WTC11 (cell line): ENCODE measurements at regions not wholly inside any gene's neighbourhood (a gene's known extent, or its start where the extent isn't known, plus 50 kb on each side); places are given as distances from the start of the nearest gene placed in this dataset.

Source experiments
- ATAC-seq: fragments of 200-7000 bp; cut with Tn5 transposase; 2 replicates; pipeline ENCODE4 v1.10.0; 2021; ENCODE audit warnings: mild to moderate bottlenecking, moderate library complexity
- CTCF ChIA-PET: fragments of 300-600 bp; sonication (Branson Sonifier 250); formaldehyde crosslinking; loops from one replicate; lab custom pipeline; 2021; ENCODE audit warnings: antibody characterized with exemption; lab: Charles Lee
- POLR2A ChIA-PET: fragments of 350-600 bp; sonication (Branson Sonifier 250); formaldehyde crosslinking; loops from one replicate; lab custom pipeline; 2021; ENCODE audit warnings: antibody characterized with exemption; lab: Charles Lee
- DNase-seq: peaks from one replicate; pipeline ENCODE4 v3.0.0; 2021; ENCODE audit warnings: low spot score
- H3K27ac Mint-ChIP-seq: 2 replicates; pipeline ENCODE4 v1.8.0; 2021; ENCODE audit warnings: mixed read lengths
- H3K27me3 Mint-ChIP-seq: 2 replicates; pipeline ENCODE4 v1.8.0; 2021; ENCODE audit warnings: low read depth, mild to moderate bottlenecking, moderate library complexity, mixed read lengths
- H3K36me3 Mint-ChIP-seq: 2 replicates; pipeline ENCODE4 v1.8.0; 2021; ENCODE audit warnings: mixed read lengths
- H3K4me1 Mint-ChIP-seq: 2 replicates; pipeline ENCODE4 v1.8.0; 2022; ENCODE audit warnings: mixed read lengths
- H3K4me3 Mint-ChIP-seq: 2 replicates; pipeline ENCODE4 v1.8.0; 2021; ENCODE audit warnings: mild to moderate bottlenecking, moderate library complexity, mixed read lengths
- H3K9me3 Mint-ChIP-seq: 2 replicates; pipeline ENCODE4 v1.8.0; 2021; ENCODE audit warnings: mixed read lengths
- AR ChIP-seq: fragments of 250-450 bp; sonication (Bioruptor Pico); IDR thresholded peaks from 2 replicates; pipeline ENCODE4 v1.9.0; 2021; ENCODE audit warnings: mild to moderate bottlenecking
- CREB1 ChIP-seq: sonication (generic); formaldehyde crosslinking; IDR thresholded peaks from 2 replicates; pipeline ENCODE4 v1.8.0; 2023; ENCODE audit warnings: mild to moderate bottlenecking, missing genetic modification reagents
- ELF4 ChIP-seq: sonication (generic); formaldehyde crosslinking; IDR thresholded peaks from 2 replicates; pipeline ENCODE4 v1.8.1; 2022; ENCODE audit warnings: low read depth, mild to moderate bottlenecking, moderate library complexity, missing genetic modification reagents
- FOXJ3 ChIP-seq: sonication (generic); formaldehyde crosslinking; IDR thresholded peaks from 2 replicates; pipeline ENCODE4 v1.9.0; 2021; ENCODE audit warnings: missing genetic modification reagents, mild to moderate bottlenecking, borderline replicate concordance
- FOXK1 ChIP-seq: sonication (generic); formaldehyde crosslinking; IDR thresholded peaks from 2 replicates; pipeline ENCODE4 v1.8.0; 2022; ENCODE audit warnings: mild to moderate bottlenecking, moderate library complexity, missing genetic modification reagents
- NR1H2 ChIP-seq: sonication (generic); formaldehyde crosslinking; IDR thresholded peaks from 2 replicates; pipeline ENCODE4 v1.9.0; 2021; ENCODE audit warnings: mild to moderate bottlenecking, moderate library complexity, missing genetic modification reagents
- NR3C1 ChIP-seq: sonication (generic); formaldehyde crosslinking; conservative IDR thresholded peaks from 2 replicates; pipeline ENCODE4 v1.8.1; 2023; ENCODE audit warnings: low read depth, mild to moderate bottlenecking, missing genetic modification reagents
- PRDM15 ChIP-seq: sonication (generic); formaldehyde crosslinking; IDR thresholded peaks from 2 replicates; pipeline ENCODE4 v1.8.0; 2022; ENCODE audit warnings: missing genetic modification reagents
- RELA ChIP-seq: sonication (generic); formaldehyde crosslinking; IDR thresholded peaks from 2 replicates; pipeline ENCODE4 v1.8.1; 2022; ENCODE audit warnings: missing genetic modification reagents, mild to moderate bottlenecking, borderline replicate concordance
- SMAD3 ChIP-seq: sonication (generic); formaldehyde crosslinking; IDR thresholded peaks from 2 replicates; pipeline ENCODE4 v1.8.0; 2022; ENCODE audit warnings: missing genetic modification reagents, mild to moderate bottlenecking, borderline replicate concordance
- SP1 ChIP-seq: sonication (generic); formaldehyde crosslinking; conservative IDR thresholded peaks from 2 replicates; pipeline ENCODE4 v1.8.1; 2022; ENCODE audit warnings: missing genetic modification reagents
- TCF7 ChIP-seq: sonication (generic); formaldehyde crosslinking; IDR thresholded peaks from 2 replicates; pipeline ENCODE4 v1.8.0; 2022; ENCODE audit warnings: mild to moderate bottlenecking, low read depth, missing genetic modification reagents, moderate library complexity
- TEAD4 ChIP-seq: sonication (generic); formaldehyde crosslinking; IDR thresholded peaks from 2 replicates; pipeline ENCODE4 v1.8.0; 2022; ENCODE audit warnings: mild to moderate bottlenecking, missing genetic modification reagents
- ZNF219 ChIP-seq: sonication (generic); formaldehyde crosslinking; IDR thresholded peaks from 2 replicates; pipeline ENCODE4 v1.8.0; 2023; ENCODE audit warnings: missing genetic modification reagents, mild to moderate bottlenecking, borderline replicate concordance
- ZNF423 ChIP-seq: fragments of 250-450 bp; sonication (Bioruptor Pico); IDR thresholded peaks from 2 replicates; pipeline ENCODE4 v2.1.2; 2022; ENCODE audit warnings: mild to moderate bottlenecking, moderate library complexity
- ZNF671 ChIP-seq: fragments of 250-450 bp; sonication (Bioruptor Pico); IDR thresholded peaks from 2 replicates; pipeline ENCODE4 v1.8.0; 2021; ENCODE audit warnings: mild to moderate bottlenecking
- TF ChIP-seq, protein P1 (sequence below): fragments of 250-450 bp; sonication (Bioruptor Pico); IDR thresholded peaks from 2 replicates; pipeline ENCODE4 v1.9.0; 2021; ENCODE audit warnings: mild to moderate bottlenecking, borderline replicate concordance
- TF ChIP-seq, protein P2 (sequence below): sonication (generic); formaldehyde crosslinking; IDR thresholded peaks from 2 replicates; pipeline ENCODE4 v1.8.1; 2023; ENCODE audit warnings: mild to moderate bottlenecking, moderate library complexity, missing genetic modification reagents
- TF ChIP-seq, protein P3 (sequence below): sonication (generic); formaldehyde crosslinking; IDR thresholded peaks from 2 replicates; pipeline ENCODE4 v1.8.0; 2023; ENCODE audit warnings: missing genetic modification reagents, mild to moderate bottlenecking, borderline replicate concordance

DNA sequence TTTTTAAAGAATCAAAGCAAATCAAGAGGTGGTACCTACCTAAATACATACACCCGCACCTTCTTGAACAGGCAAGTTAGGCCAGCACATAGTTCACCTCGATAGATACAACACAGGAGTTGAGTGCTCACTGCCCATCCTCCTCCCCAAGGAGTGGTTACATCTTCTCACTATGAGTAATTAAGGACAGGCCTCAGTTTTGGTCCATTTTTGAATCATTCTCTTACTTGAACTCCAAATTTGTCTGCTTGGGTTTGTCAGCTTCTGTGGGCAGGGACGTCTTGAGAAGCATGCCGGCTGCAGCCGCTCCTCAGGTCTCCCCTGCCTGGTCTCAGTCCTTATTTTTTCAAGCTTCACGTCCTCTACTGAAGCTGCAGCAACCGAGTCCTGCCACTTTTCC is 190.6 kb upstream of the RBPJ start (continued):
- TF ChIP-seq PRDM15 (CRISPR knock-in tag) (no peak), AR (CRISPR knock-in tag) (no peak), NR3C1 (CRISPR knock-in tag) (no peak)
- TF ChIP-seq, protein P1, sequence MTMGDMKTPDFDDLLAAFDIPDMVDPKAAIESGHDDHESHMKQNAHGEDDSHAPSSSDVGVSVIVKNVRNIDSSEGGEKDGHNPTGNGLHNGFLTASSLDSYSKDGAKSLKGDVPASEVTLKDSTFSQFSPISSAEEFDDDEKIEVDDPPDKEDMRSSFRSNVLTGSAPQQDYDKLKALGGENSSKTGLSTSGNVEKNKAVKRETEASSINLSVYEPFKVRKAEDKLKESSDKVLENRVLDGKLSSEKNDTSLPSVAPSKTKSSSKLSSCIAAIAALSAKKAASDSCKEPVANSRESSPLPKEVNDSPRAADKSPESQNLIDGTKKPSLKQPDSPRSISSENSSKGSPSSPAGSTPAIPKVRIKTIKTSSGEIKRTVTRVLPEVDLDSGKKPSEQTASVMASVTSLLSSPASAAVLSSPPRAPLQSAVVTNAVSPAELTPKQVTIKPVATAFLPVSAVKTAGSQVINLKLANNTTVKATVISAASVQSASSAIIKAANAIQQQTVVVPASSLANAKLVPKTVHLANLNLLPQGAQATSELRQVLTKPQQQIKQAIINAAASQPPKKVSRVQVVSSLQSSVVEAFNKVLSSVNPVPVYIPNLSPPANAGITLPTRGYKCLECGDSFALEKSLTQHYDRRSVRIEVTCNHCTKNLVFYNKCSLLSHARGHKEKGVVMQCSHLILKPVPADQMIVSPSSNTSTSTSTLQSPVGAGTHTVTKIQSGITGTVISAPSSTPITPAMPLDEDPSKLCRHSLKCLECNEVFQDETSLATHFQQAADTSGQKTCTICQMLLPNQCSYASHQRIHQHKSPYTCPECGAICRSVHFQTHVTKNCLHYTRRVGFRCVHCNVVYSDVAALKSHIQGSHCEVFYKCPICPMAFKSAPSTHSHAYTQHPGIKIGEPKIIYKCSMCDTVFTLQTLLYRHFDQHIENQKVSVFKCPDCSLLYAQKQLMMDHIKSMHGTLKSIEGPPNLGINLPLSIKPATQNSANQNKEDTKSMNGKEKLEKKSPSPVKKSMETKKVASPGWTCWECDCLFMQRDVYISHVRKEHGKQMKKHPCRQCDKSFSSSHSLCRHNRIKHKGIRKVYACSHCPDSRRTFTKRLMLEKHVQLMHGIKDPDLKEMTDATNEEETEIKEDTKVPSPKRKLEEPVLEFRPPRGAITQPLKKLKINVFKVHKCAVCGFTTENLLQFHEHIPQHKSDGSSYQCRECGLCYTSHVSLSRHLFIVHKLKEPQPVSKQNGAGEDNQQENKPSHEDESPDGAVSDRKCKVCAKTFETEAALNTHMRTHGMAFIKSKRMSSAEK (CRISPR knock-in tag) = no peak

DNA sequence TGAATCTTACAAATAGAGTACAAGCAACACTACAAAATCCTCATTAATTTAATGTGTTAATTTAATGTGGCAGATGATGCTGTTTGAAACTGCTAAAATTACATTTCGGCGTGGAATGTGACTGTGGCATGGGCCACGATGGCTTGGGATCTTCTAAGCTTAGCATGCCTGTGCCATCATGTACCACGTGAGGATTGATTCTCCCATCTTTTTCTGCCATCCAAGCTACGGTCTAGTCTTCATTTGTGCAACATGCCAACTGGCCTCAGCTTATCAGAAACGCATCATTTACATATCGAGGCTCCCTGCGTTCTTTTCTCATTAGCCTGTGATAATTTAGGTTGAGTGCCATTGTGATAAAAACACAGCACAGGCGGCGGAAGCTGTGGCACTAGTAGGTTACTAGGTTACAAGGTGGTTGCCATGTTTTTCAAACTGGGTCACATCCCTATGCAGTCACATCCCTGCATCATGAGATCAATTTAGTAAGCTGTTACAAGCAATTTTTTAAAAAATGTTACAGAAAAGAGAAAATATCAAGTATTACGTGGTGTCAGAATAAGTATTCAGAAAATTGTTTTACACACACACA is 189.9 kb upstream of the RBPJ start:
- no peaks in the 10 kb centered on the region for H3K4me1 Mint-ChIP-seq
- H3K27me3 Mint-ChIP-seq = no peaks in the 10 kb centered on the region; the same call in 1 of the 2 replicates
- no peak overlapping the region for H3K27ac Mint-ChIP-seq
- DNase-seq = no peak
- TF ChIP-seq TCF7 (CRISPR knock-in tag) = no peak
- TF ChIP-seq ZNF423 (CRISPR knock-in tag) = no peak
- no peak for TF ChIP-seq ZNF671 (CRISPR knock-in tag)
- TF ChIP-seq NR1H2 (CRISPR knock-in tag) = no peak
- TF ChIP-seq FOXJ3 = no peak
- TF ChIP-seq SMAD3 (CRISPR knock-in tag) = no peak
- TF ChIP-seq ELF4 (CRISPR knock-in tag) = no peak
- TF ChIP-seq ZNF219 (CRISPR knock-in tag) = no peak
- TF ChIP-seq, protein P2, sequence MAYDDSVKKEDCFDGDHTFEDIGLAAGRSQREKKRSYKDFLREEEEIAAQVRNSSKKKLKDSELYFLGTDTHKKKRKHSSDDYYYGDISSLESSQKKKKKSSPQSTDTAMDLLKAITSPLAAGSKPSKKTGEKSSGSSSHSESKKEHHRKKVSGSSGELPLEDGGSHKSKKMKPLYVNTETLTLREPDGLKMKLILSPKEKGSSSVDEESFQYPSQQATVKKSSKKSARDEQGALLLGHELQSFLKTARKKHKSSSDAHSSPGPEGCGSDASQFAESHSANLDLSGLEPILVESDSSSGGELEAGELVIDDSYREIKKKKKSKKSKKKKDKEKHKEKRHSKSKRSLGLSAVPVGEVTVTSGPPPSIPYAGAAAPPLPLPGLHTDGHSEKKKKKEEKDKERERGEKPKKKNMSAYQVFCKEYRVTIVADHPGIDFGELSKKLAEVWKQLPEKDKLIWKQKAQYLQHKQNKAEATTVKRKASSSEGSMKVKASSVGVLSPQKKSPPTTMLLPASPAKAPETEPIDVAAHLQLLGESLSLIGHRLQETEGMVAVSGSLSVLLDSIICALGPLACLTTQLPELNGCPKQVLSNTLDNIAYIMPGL (CRISPR knock-in tag) = no peak
- no peak for TF ChIP-seq CREB1 (CRISPR knock-in tag)
- no peak for TF ChIP-seq FOXK1 (CRISPR knock-in tag)
- no peak for TF ChIP-seq NR3C1 (CRISPR knock-in tag)
- no peak for TF ChIP-seq SP1 (CRISPR knock-in tag)
- no peak for TF ChIP-seq TEAD4
- TF ChIP-seq, protein P3, sequence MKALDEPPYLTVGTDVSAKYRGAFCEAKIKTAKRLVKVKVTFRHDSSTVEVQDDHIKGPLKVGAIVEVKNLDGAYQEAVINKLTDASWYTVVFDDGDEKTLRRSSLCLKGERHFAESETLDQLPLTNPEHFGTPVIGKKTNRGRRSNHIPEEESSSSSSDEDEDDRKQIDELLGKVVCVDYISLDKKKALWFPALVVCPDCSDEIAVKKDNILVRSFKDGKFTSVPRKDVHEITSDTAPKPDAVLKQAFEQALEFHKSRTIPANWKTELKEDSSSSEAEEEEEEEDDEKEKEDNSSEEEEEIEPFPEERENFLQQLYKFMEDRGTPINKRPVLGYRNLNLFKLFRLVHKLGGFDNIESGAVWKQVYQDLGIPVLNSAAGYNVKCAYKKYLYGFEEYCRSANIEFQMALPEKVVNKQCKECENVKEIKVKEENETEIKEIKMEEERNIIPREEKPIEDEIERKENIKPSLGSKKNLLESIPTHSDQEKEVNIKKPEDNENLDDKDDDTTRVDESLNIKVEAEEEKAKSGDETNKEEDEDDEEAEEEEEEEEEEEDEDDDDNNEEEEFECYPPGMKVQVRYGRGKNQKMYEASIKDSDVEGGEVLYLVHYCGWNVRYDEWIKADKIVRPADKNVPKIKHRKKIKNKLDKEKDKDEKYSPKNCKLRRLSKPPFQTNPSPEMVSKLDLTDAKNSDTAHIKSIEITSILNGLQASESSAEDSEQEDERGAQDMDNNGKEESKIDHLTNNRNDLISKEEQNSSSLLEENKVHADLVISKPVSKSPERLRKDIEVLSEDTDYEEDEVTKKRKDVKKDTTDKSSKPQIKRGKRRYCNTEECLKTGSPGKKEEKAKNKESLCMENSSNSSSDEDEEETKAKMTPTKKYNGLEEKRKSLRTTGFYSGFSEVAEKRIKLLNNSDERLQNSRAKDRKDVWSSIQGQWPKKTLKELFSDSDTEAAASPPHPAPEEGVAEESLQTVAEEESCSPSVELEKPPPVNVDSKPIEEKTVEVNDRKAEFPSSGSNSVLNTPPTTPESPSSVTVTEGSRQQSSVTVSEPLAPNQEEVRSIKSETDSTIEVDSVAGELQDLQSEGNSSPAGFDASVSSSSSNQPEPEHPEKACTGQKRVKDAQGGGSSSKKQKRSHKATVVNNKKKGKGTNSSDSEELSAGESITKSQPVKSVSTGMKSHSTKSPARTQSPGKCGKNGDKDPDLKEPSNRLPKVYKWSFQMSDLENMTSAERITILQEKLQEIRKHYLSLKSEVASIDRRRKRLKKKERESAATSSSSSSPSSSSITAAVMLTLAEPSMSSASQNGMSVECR (CRISPR knock-in tag) = no peak
- no peak for TF ChIP-seq RELA
- TF ChIP-seq, all 79 proteins: peak for 0
- ChIA-PET CTCF (interaction anchor here (0.8 kb wide), 1 partner anchor 327 kb away, joined by 4 read pairs; no protein-coding TSS in a partner anchor), POLR2A (no interaction called here)
- Mint-ChIP-seq H3K4me3 (no peak overlapping the region), H3K9me3 (peaks cover 31% of the 10 kb centered on the region), H3K36me3 (no peaks in the 10 kb centered on the region)
- no peak for ATAC-seq
